ENCODE measurements at regions not wholly inside any gene's neighbourhood (a gene's known extent, or its start where the extent isn't known, plus 50 kb on each side); places are given as distances from the start of the nearest gene placed in this dataset.

- Histone ChIP-seq H2BK15ac (ENCODE audit: low read length) (no peak overlapping the region), H4K91ac (ENCODE audit: low read depth, low read length, poor library complexity) (no peak overlapping the region), H2AFZ (ENCODE audit: low read length) (no peak overlapping the region), H2AK5ac (ENCODE audit: low read depth, low read length) (no peak overlapping the region), H2BK120ac (ENCODE audit: low read depth, low read length) (no peak overlapping the region), H3K4me3 (ENCODE audit: low read length in 2 of 2) (no peak overlapping the region), H3K14ac (ENCODE audit: low read length) (no peak overlapping the region), H3K4me1 (ENCODE audit: control insufficient read depth in 2 of 2, insufficient read depth in 1 of 2, low read depth in 1 of 2, low read length in 2 of 2) (no peaks in the 10 kb centered on the region), H3K4me2 (ENCODE audit: insufficient read depth, low read length, poor library complexity, severe bottlenecking) (no peak overlapping the region), H3K4ac (ENCODE audit: low read length) (no peak overlapping the region), H3K23ac (ENCODE audit: low read depth, low read length, poor library complexity) (no peak overlapping the region), H3K9ac (ENCODE audit: low read depth, low read length, poor library complexity) (no peak overlapping the region), H3K18ac (ENCODE audit: low read length) (no peak overlapping the region), H2BK5ac (ENCODE audit: low read length) (no peak overlapping the region), H3K27me3 (ENCODE audit: control insufficient read depth in 3 of 3, insufficient read depth in 3 of 3, low read depth in 1 of 3, low read length in 3 of 3) (no peaks in the 10 kb centered on the region), H2BK12ac (ENCODE audit: low read length) (no peak overlapping the region), H3K9me3 (replicated peaks in 1 of 2; ENCODE audit: control insufficient read depth in 2 of 2, insufficient read depth in 1 of 2, low read depth in 1 of 2, low read length in 2 of 2) (no peaks in the 10 kb centered on the region), H3K36me3 (replicated peaks in 1 of 2; ENCODE audit: control insufficient read depth in 2 of 2, insufficient read depth in 2 of 2, low read length in 2 of 2) (no peaks in the 10 kb centered on the region), H3K27ac (replicated peaks; ENCODE audit: low read length) (no peak overlapping the region), H3K79me1 (ENCODE audit: low read depth, low read length) (no peaks in the 10 kb centered on the region), H4K8ac (ENCODE audit: low read depth, low read length) (no peak overlapping the region)
- no peak for DNase-seq (ENCODE audit: low spot score)
- WGBS, 2 donors (ENCODE audit: extremely low coverage in 2 of 2, insufficient read length in 2 of 2, insufficient replicate concordance in 1 of 2): no CpG with 5 or more reads among the region's 2 CpGs
These were observed 136.1 kb downstream of the ST6GAL2 start for GRCh38 chr2:106749823-106750222.

Measured in neuronal stem cell (in vitro differentiated cells).